PC-9 (cell line): ENCODE measurements at regions not wholly inside any gene's neighbourhood (a gene's known extent, or its start where the extent isn't known, plus 50 kb on each side); places are given as distances from the start of the nearest gene placed in this dataset.
"Not testable (repeated sequence)": the region's sequence is repeated elsewhere in the genome, so short reads cannot be mapped to it uniquely, and the experiment has no call there.

ENCODE experiments used
- BruUV-seq: library from RNA; stranded (reverse); fragments of 400-500 nt; replicated peaks from 2 replicates; lab custom pipeline; 2021; lab: Mats Ljungman, UMichigan
- CTCF ChIA-PET: fragments of 300-600 bp; sonication (Branson Sonifier 250); formaldehyde crosslinking; loops from one replicate; lab custom pipeline; 2022; ENCODE audit warnings: antibody characterized with exemption; lab: Charles Lee
- POLR2A ChIA-PET: fragments of 300-600 bp; sonication (Branson Sonifier 250); formaldehyde crosslinking; loops from one replicate; lab custom pipeline; 2022; ENCODE audit warnings: antibody characterized with exemption; ENCODE audit not compliant: unreplicated experiment; lab: Charles Lee
- DNase-seq, 2 experiments: peaks; one replicate each; pipeline versions ENCODE4 v3.0.0 to v3.0.0-alpha.2; 2015 to 2022; ENCODE audit warnings: mixed read lengths in 1 of 2
- H2AFZ ChIP-seq: fragments of 200-600 bp; sonication (generic); 2 replicates; pipeline ENCODE4 v1.8.1; 2017; ENCODE audit warnings: antibody characterized with exemption
- H3F3A ChIP-seq: fragments of 200-600 bp; sonication (generic); 2 replicates; pipeline ENCODE4 v1.8.1; 2017; ENCODE audit warnings: antibody characterized with exemption, mild to moderate bottlenecking, low read depth; ENCODE audit not compliant: insufficient read depth
- H3K27ac ChIP-seq: fragments of 200-600 bp; sonication (generic); 2 replicates; pipeline ENCODE4 v1.6.1; 2016; ENCODE audit warnings: mixed run types
- H3K27me3 ChIP-seq: fragments of 200-600 bp; sonication (generic); 2 replicates; pipeline ENCODE4 v1.6.1; 2016; ENCODE audit warnings: low read depth, mixed run types; ENCODE audit not compliant: insufficient read depth
- H3K36me3 ChIP-seq: fragments of 200-600 bp; sonication (generic); 2 replicates; pipeline ENCODE4 v1.6.1; 2016; ENCODE audit warnings: low read depth, mixed run types
- H3K4me1 ChIP-seq: fragments of 200-600 bp; sonication (generic); replicated peaks from 2 replicates; pipeline ENCODE4 v1.6.1; 2016; ENCODE audit warnings: mixed run types; ENCODE audit not compliant: insufficient read depth
- H3K4me2 ChIP-seq: fragments of 200-600 bp; sonication (generic); 2 replicates; pipeline ENCODE4 v1.6.1; 2017; ENCODE audit warnings: mixed run types
- H3K4me3 ChIP-seq: fragments of 200-600 bp; sonication (generic); 2 replicates; pipeline ENCODE4 v1.6.1; 2016; ENCODE audit warnings: mixed run types
- H3K79me2 ChIP-seq: fragments of 200-600 bp; sonication (generic); 2 replicates; pipeline ENCODE4 v1.6.1; 2017; ENCODE audit warnings: low read depth, mixed run types
- H3K9me2 ChIP-seq: fragments of 200-600 bp; sonication (generic); 2 replicates; pipeline ENCODE4 v1.8.1; 2017; ENCODE audit warnings: mild to moderate bottlenecking; ENCODE audit not compliant: insufficient read depth
- H3K9me3 ChIP-seq: fragments of 200-600 bp; sonication (generic); 2 replicates; pipeline ENCODE4 v1.8.1; 2016; ENCODE audit warnings: low read depth; ENCODE audit not compliant: insufficient read depth
- H4K20me1 ChIP-seq: fragments of 200-600 bp; sonication (generic); 2 replicates; pipeline ENCODE4 v1.8.1; 2017; ENCODE audit not compliant: insufficient read depth
- CTCF ChIP-seq: fragments of 200-600 bp; sonication (generic); conservative IDR thresholded peaks from 2 replicates; pipeline ENCODE4 v1.6.1; 2017; ENCODE audit warnings: mixed run types, antibody characterized with exemption, mild to moderate bottlenecking, moderate library complexity
- EZH2 ChIP-seq: fragments of 200-600 bp; sonication (generic); IDR thresholded peaks from 2 replicates; pipeline ENCODE4 v1.8.0; 2017; ENCODE audit warnings: antibody characterized with exemption, low read depth
- intact Hi-C: fragments of 100-400 bp; cut with micrococcal nuclease; formaldehyde crosslinking; loops from one replicate; pipeline ENCODE4 v1.10.0; 2022; ENCODE audit not compliant: unreplicated experiment

GRCh38 chr9:90204128-90204831, 438.3 kb downstream of the DIRAS2 start:
- Histone ChIP-seq H3K27ac (no peak overlapping the region), H3K9me3 (no peaks in the 10 kb centered on the region), H3F3A (no peaks in the 10 kb centered on the region), H3K4me1 (no peaks in the 10 kb centered on the region), H3K4me3 (no peak overlapping the region), H3K36me3 (no peaks in the 10 kb centered on the region), H3K4me2 (no peak overlapping the region), H2AFZ (no peak overlapping the region), H3K79me2 (no peaks in the 10 kb centered on the region), H4K20me1 (no peaks in the 10 kb centered on the region), H3K9me2 (no peaks in the 10 kb centered on the region), H3K27me3 (peaks cover 80% of the 10 kb centered on the region)
- intact Hi-C loops = no loop called here
- ChIA-PET POLR2A (no interaction called here), CTCF (no interaction called here)
- no peak for DNase-seq
- no peak for TF ChIP-seq EZH2
- TF ChIP-seq CTCF = no peak
- no TSS peak for BruUV-seq

GRCh38 chr9:90213045-90213444, 429.6 kb downstream of the DIRAS2 start:
- H2AFZ ChIP-seq, H3K4me3 ChIP-seq, intact Hi-C loops, POLR2A ChIA-PET, DNase-seq, H3K4me2 ChIP-seq, CTCF ChIA-PET, H3K4me1 ChIP-seq, H3K9me3 ChIP-seq, H3K9me2 ChIP-seq, H4K20me1 ChIP-seq, BruUV-seq, H3F3A ChIP-seq, H3K36me3 ChIP-seq, H3K79me2 ChIP-seq, H3K27ac ChIP-seq: not testable (repeated sequence)
- H3K27me3 ChIP-seq = peaks cover 40% of the 10 kb centered on the region; the same call in 1 of the 2 replicates

- no peak overlapping the region for H2AFZ ChIP-seq
- ChIA-PET POLR2A (no interaction called here), CTCF (no interaction called here)
- intact Hi-C loops = loop anchor here (2.0 to 10.0 kb wide), 2 partner anchors 215 to 621 kb away; no protein-coding TSS in a partner anchor
- no peaks in the 10 kb centered on the region for H3K79me2 ChIP-seq
- no peak overlapping the region for H3K4me3 ChIP-seq
- H3K36me3 ChIP-seq = no peaks in the 10 kb centered on the region
- H3K4me1 ChIP-seq = no peaks in the 10 kb centered on the region
- peaks cover 4% of the 10 kb centered on the region; the same call in 1 of the 2 replicates for H3K27me3 ChIP-seq
- no peak overlapping the region for H3K27ac ChIP-seq
- no peak overlapping the region for H3K4me2 ChIP-seq
- peak in 1 of 2 experiments; percentile 8 for DNase-seq
- H3K9me2 ChIP-seq = no peaks in the 10 kb centered on the region
- no peaks in the 10 kb centered on the region for H4K20me1 ChIP-seq
- no peaks in the 10 kb centered on the region for H3K9me3 ChIP-seq
- no peaks in the 10 kb centered on the region for H3F3A ChIP-seq
- BruUV-seq = no TSS peak
- TF ChIP-seq CTCF (peak; percentile 52; the same call in 1 of the 2 replicates), EZH2 (no peak)
Measured at GRCh38 chr9:90219548-90220118, 423.0 kb downstream of the DIRAS2 start.

- POLR2A ChIA-PET, H3K27ac ChIP-seq, H3K27me3 ChIP-seq, DNase-seq, H3K36me3 ChIP-seq, H3K4me1 ChIP-seq, H3F3A ChIP-seq, H2AFZ ChIP-seq, H3K9me3 ChIP-seq, H3K4me2 ChIP-seq, H4K20me1 ChIP-seq, H3K79me2 ChIP-seq, BruUV-seq, H3K9me2 ChIP-seq, H3K4me3 ChIP-seq, CTCF ChIA-PET: not testable (repeated sequence)
- intact Hi-C loops = loop anchor here (10.0 kb wide), 1 partner anchor 213 kb away; no protein-coding TSS in a partner anchor
Measured at GRCh38 chr9:90221899-90222298, 420.7 kb downstream of the DIRAS2 start.
